ENCODE measurements at regions not wholly inside any gene's neighbourhood (a gene's known extent, or its start where the extent isn't known, plus 50 kb on each side); places are given as distances from the start of the nearest gene placed in this dataset.

DNA sequence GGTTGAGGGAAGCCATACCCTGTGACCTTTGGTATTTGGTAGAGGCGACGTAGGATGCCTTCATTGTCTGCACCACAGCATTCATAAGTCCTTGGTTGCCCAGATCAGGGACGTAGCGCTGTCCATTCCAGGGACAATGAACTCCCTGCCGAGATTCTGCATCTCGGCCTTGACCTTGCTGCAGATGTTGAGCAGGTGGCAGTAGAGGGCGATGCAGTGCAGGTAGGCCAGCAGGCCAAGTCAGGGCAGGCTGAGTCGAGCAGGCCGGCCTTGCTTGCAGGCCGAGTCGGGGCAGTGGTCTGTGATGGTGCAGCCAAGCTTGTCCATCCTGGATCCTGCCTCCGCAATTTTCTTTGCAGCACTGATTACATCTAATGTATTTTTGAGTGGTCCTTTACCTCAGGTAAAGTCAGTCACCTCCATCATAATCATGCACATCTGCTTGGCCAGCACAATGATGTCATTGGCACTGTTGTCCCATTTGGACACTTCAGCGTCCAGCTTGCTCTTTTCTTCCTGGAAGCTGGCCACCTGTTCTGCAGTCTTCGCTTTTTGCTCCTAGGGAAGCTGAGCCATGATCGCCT is 93.4 kb upstream of the CCDC112 start:
- Histone ChIP-seq H3K9me3 (no peaks in the 10 kb centered on the region), H3K27me3 (no peaks in the 10 kb centered on the region), H3K36me3 (no peaks in the 10 kb centered on the region), H3K4me1 (peaks cover 9% of the 10 kb centered on the region), H3K4me3 (no peak overlapping the region), H3K27ac (no peak overlapping the region)
- TF ChIP-seq POLR2AphosphoS5 (IDR thresholded peaks at IDR 0.05) (no peak), EP300 (IDR thresholded peaks at IDR 0.05) (no peak)
- TF ChIP-seq, protein P1, sequence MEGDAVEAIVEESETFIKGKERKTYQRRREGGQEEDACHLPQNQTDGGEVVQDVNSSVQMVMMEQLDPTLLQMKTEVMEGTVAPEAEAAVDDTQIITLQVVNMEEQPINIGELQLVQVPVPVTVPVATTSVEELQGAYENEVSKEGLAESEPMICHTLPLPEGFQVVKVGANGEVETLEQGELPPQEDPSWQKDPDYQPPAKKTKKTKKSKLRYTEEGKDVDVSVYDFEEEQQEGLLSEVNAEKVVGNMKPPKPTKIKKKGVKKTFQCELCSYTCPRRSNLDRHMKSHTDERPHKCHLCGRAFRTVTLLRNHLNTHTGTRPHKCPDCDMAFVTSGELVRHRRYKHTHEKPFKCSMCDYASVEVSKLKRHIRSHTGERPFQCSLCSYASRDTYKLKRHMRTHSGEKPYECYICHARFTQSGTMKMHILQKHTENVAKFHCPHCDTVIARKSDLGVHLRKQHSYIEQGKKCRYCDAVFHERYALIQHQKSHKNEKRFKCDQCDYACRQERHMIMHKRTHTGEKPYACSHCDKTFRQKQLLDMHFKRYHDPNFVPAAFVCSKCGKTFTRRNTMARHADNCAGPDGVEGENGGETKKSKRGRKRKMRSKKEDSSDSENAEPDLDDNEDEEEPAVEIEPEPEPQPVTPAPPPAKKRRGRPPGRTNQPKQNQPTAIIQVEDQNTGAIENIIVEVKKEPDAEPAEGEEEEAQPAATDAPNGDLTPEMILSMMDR (IDR thresholded peaks at IDR 0.05), result no peak
- 88% methylated on average over 9 of the region's 15 CpGs for WGBS
- no peak for DNase-seq (ENCODE audit: low spot score in 2 of 2)

DNA sequence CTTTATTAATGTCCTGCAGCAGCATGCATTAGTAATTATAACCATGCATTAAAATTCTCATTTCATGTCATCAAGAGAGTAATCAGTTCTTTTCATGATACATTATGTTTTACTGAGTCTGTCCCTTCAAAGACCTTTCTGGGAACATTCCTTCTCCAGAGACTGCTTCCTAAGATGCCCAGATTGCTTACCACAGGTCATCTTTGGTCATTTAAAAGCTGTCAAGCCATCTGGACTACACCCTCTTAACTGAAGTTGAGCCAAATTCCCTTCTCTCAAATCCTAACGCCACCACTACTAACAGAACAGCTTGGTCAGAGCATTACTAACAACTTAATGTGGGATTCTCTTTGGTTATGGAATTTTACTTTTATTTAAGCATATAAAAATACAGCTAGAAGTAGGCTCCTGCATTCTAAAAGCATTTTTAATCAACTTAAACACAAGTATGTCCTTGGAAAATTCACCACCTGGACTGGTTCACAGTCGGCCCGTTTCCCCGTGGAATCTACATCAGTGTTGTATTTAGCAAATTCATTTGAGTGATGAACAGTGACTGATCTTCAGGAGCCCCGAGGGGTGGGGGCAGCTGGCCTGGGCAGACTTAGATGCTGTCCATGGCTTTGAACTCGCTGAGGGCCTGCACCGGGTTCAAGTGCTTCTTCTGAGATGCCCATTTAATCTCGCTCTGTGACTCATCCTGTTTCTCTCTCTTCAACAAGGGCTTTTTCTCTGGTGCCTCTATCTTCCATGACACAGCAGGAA is 92.8 kb upstream of the CCDC112 start:
- 81% methylated on average over 8 of the region's 8 CpGs for WGBS
- Histone ChIP-seq H3K36me3 (no peaks in the 10 kb centered on the region), H3K4me1 (peaks cover 9% of the 10 kb centered on the region), H3K27ac (no peak overlapping the region), H3K27me3 (no peaks in the 10 kb centered on the region), H3K9me3 (no peaks in the 10 kb centered on the region), H3K4me3 (no peak overlapping the region)
- DNase-seq (ENCODE audit: low spot score in 2 of 2), result no peak
- no peak for TF ChIP-seq POLR2A (IDR thresholded peaks at IDR 0.05)
- TF ChIP-seq, protein P1 (IDR thresholded peaks at IDR 0.05), result no peak
- TF ChIP-seq EP300 (IDR thresholded peaks at IDR 0.05), result no peak
- no peak for TF ChIP-seq POLR2AphosphoS5 (IDR thresholded peaks at IDR 0.05)

DNA sequence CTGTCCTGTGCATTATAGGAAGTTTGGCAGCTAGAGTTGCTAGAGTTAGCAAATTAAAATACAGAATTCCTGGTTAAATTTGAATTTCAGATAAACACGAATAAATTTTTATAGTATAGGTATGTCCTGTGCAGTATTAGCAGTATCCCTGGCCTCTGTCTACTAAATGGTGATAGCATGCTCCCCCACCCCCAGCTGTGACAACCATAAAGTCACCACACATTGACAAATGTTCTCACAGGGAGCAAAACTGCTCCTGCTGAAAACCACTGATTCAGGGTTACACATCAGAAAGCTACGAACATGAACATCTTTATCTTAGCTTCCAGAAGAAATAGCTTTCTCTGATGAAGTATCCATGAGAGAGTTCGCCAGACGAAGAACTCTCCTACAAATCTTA is 91.8 kb upstream of the CCDC112 start:
- TF ChIP-seq POLR2A (IDR thresholded peaks at IDR 0.05) (no peak), EP300 (IDR thresholded peaks at IDR 0.05) (no peak), POLR2AphosphoS5 (IDR thresholded peaks at IDR 0.05) (no peak)
- TF ChIP-seq, protein P1 (IDR thresholded peaks at IDR 0.05), result no peak
- peaks cover 6% of the 10 kb centered on the region for H3K4me1 ChIP-seq
- H3K36me3 ChIP-seq, result no peaks in the 10 kb centered on the region
- H3K9me3 ChIP-seq, result no peaks in the 10 kb centered on the region
- no peaks in the 10 kb centered on the region for H3K27me3 ChIP-seq
- 82% methylated on average over 4 of the region's 4 CpGs for WGBS
- H3K4me3 ChIP-seq, result no peak overlapping the region
- DNase-seq (ENCODE audit: low spot score in 2 of 2), result no peak
- H3K27ac ChIP-seq, result no peak overlapping the region

DNA sequence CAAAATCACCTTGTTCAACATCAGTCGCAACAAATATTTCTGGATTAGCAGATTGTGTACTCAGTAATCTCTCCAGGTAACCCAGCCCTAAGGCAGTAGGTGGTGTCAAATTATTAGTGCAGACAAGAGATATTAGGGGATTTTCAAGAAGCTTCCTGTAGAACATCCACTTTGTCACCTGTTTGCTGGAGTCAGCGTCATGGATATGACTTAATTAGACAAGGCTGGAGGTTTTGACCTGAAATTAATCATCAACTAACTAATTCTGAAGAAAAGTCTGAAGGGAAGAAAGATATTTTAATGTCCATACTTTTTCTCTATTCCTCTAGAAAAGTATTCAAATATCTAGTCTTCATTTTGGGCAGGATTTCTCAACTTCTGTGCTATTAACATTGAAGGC is 91.4 kb upstream of the CCDC112 start:
- WGBS, result 69% methylated on average over 2 of the region's 2 CpGs
- H3K4me1 ChIP-seq, result peaks cover 3% of the 10 kb centered on the region
- H3K27me3 ChIP-seq, result no peaks in the 10 kb centered on the region
- H3K36me3 ChIP-seq, result no peaks in the 10 kb centered on the region
- no peak overlapping the region for H3K27ac ChIP-seq
- no peak for DNase-seq (ENCODE audit: low spot score in 2 of 2)
- H3K9me3 ChIP-seq, result no peaks in the 10 kb centered on the region
- no peak overlapping the region for H3K4me3 ChIP-seq
- TF ChIP-seq EP300 (IDR thresholded peaks at IDR 0.05), result no peak
- no peak for TF ChIP-seq POLR2A (IDR thresholded peaks at IDR 0.05)
- no peak for TF ChIP-seq POLR2AphosphoS5 (IDR thresholded peaks at IDR 0.05)
- TF ChIP-seq, protein P1 (IDR thresholded peaks at IDR 0.05), result no peak

DNA sequence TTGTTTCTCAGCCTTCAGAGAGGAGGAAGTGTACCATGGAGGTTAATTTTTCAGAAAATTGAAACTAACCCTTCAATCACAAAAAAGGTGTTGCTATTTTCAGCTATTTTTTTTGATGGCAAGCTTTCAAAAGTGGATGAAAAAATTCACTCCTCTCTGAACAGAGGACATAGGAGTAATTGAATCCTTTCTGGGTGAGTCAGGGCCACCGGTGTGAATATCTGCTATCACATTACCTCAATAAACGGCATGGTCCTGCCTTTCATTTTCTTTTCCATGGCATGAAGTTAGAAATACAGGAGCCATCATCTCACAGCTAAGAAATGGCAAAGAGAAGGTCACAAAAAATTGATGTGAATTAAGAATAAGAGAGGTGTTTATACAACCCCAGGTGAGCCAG is 90.2 kb upstream of the CCDC112 start:
- H3K27ac ChIP-seq, result no peak overlapping the region
- H3K36me3 ChIP-seq, result no peaks in the 10 kb centered on the region
- 94% methylated on average over 2 of the region's 2 CpGs for WGBS
- no peak overlapping the region for H3K4me3 ChIP-seq
- no peaks in the 10 kb centered on the region for H3K9me3 ChIP-seq
- TF ChIP-seq EP300 (IDR thresholded peaks at IDR 0.05), result no peak
- no peak for TF ChIP-seq POLR2A (IDR thresholded peaks at IDR 0.05)
- TF ChIP-seq POLR2AphosphoS5 (IDR thresholded peaks at IDR 0.05), result no peak
- TF ChIP-seq, protein P1 (IDR thresholded peaks at IDR 0.05), result no peak
- no peaks in the 10 kb centered on the region for H3K27me3 ChIP-seq
- DNase-seq (ENCODE audit: low spot score in 2 of 2), result no peak
- peaks cover 3% of the 10 kb centered on the region for H3K4me1 ChIP-seq

All from suprapubic skin (tissue), 4 donors.